ENCODE measurements at regions not wholly inside any gene's neighbourhood (a gene's known extent, or its start where the extent isn't known, plus 50 kb on each side); places are given as distances from the start of the nearest gene placed in this dataset.

DNA sequence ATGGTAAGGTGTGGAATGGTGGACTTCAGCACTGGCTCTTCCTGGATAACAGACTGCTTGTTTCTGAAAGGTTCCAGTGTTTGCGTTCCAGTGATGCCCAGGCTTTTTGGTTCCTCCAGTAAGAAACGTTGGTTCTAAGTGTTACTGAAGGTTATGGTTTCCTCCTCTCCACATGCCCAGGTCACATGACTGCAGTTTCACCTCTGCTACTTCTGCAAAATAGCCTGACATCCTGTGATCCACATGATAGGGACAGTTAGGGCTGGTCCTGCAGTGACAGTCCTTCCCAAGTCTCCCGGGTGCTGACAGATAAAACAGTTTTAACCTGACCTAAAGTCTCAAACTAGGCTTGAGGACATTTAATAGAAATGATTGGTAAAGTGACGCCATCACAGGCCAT is 132.2 kb upstream of the CST7 start:
- no peaks in the 10 kb centered on the region for H3F3A ChIP-seq (ENCODE audit: low read depth)
- no peaks in the 10 kb centered on the region for H3K9me2 ChIP-seq (replicated peaks; ENCODE audit: low read depth, low read length)
- no peak overlapping the region for H3K4me3 ChIP-seq (ENCODE audit: low read length, poor library complexity, severe bottlenecking)
- no peaks in the 10 kb centered on the region for H3K36me3 ChIP-seq (ENCODE audit: insufficient read depth, low read length)
- no peaks in the 10 kb centered on the region for H3K79me2 ChIP-seq (ENCODE audit: insufficient read depth, low read length)
- no peaks in the 10 kb centered on the region for H3K27me3 ChIP-seq (ENCODE audit: insufficient read depth, low read length, poor library complexity, severe bottlenecking)
- no peak for TF ChIP-seq EZH2phosphoT487 (IDR thresholded peaks at IDR 0.05; ENCODE audit: borderline replicate concordance)
- TF ChIP-seq, protein P1, sequence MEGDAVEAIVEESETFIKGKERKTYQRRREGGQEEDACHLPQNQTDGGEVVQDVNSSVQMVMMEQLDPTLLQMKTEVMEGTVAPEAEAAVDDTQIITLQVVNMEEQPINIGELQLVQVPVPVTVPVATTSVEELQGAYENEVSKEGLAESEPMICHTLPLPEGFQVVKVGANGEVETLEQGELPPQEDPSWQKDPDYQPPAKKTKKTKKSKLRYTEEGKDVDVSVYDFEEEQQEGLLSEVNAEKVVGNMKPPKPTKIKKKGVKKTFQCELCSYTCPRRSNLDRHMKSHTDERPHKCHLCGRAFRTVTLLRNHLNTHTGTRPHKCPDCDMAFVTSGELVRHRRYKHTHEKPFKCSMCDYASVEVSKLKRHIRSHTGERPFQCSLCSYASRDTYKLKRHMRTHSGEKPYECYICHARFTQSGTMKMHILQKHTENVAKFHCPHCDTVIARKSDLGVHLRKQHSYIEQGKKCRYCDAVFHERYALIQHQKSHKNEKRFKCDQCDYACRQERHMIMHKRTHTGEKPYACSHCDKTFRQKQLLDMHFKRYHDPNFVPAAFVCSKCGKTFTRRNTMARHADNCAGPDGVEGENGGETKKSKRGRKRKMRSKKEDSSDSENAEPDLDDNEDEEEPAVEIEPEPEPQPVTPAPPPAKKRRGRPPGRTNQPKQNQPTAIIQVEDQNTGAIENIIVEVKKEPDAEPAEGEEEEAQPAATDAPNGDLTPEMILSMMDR (conservative IDR thresholded peaks at IDR 0.05; ENCODE audit: low read length) = no peak
- H4K20me1 ChIP-seq (ENCODE audit: insufficient read depth, low read length, poor library complexity, severe bottlenecking) = no peaks in the 10 kb centered on the region
- H3K4me2 ChIP-seq (ENCODE audit: low read depth, low read length, poor library complexity, severe bottlenecking) = no peak overlapping the region
- no peaks in the 10 kb centered on the region for H3K4me1 ChIP-seq (ENCODE audit: insufficient read depth, low read length, poor library complexity, severe bottlenecking)
- H3K9me3 ChIP-seq (ENCODE audit: insufficient read depth, low read depth, low read length) = no peaks in the 10 kb centered on the region; the same call in 1 of the 2 replicates
- H2AFZ ChIP-seq (ENCODE audit: low read length) = no peak overlapping the region
- H3K9ac ChIP-seq (ENCODE audit: low read depth, low read length, poor library complexity, severe bottlenecking) = no peak overlapping the region

DNA sequence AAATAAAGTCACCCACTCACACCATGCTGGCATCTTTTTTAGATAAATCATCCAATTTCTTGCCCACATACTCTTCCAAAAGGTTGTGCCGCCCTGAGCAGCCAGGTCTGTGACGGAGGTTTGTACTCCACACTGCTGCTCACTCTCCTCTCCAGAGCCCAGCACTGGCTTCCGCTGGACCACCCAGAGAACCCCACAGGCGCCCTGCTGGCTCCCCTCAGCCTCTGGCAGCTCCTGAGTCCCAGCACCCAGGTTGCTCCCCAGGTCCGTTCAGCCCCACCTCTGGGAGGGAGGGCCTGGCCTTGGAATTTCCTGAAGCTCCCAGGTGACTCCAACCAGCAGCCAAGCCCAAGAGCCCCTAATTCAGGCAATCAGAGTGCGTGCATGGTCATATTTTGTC is 131.7 kb upstream of the CST7 start:
- Histone ChIP-seq H3K9me2 (replicated peaks; ENCODE audit: low read depth, low read length) (no peaks in the 10 kb centered on the region), H4K20me1 (ENCODE audit: insufficient read depth, low read length, poor library complexity, severe bottlenecking) (no peaks in the 10 kb centered on the region), H3K9me3 (ENCODE audit: insufficient read depth, low read depth, low read length) (no peaks in the 10 kb centered on the region; the same call in 1 of the 2 replicates), H3K4me1 (ENCODE audit: insufficient read depth, low read length, poor library complexity, severe bottlenecking) (no peaks in the 10 kb centered on the region), H3K79me2 (ENCODE audit: insufficient read depth, low read length) (no peaks in the 10 kb centered on the region), H2AFZ (ENCODE audit: low read length) (no peak overlapping the region), H3F3A (ENCODE audit: low read depth) (no peaks in the 10 kb centered on the region), H3K4me2 (ENCODE audit: low read depth, low read length, poor library complexity, severe bottlenecking) (no peak overlapping the region), H3K27me3 (ENCODE audit: insufficient read depth, low read length, poor library complexity, severe bottlenecking) (no peaks in the 10 kb centered on the region), H3K36me3 (ENCODE audit: insufficient read depth, low read length) (no peaks in the 10 kb centered on the region), H3K9ac (ENCODE audit: low read depth, low read length, poor library complexity, severe bottlenecking) (no peak overlapping the region), H3K4me3 (ENCODE audit: low read length, poor library complexity, severe bottlenecking) (no peak overlapping the region)
- no peak for TF ChIP-seq EZH2phosphoT487 (IDR thresholded peaks at IDR 0.05; ENCODE audit: borderline replicate concordance)
- TF ChIP-seq, protein P1 (conservative IDR thresholded peaks at IDR 0.05; ENCODE audit: low read length) = no peak

DNA sequence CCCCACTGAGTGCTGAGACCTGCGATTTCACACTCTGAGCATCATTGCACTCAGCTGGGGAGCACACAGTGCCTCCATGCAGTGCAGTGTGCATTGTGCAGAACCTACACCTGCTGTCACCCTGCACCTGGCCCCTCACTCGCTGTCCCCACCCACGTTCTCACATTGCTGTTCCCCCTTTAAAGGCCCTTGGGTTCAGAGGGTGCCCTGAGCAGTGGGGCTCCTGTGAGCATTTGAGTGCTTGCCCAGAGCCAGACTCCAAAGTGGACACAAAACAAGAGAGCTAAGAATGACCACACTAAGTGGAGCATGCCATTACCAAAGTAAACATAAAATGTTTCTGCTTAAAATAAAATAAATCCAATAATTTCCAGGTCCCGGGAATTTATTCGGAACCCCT is 131.0 kb upstream of the CST7 start:
- no peaks in the 10 kb centered on the region for H3K4me1 ChIP-seq (ENCODE audit: insufficient read depth, low read length, poor library complexity, severe bottlenecking)
- H4K20me1 ChIP-seq (ENCODE audit: insufficient read depth, low read length, poor library complexity, severe bottlenecking) = no peaks in the 10 kb centered on the region
- H3K9me2 ChIP-seq (replicated peaks; ENCODE audit: low read depth, low read length) = no peaks in the 10 kb centered on the region
- no peak overlapping the region for H3K4me2 ChIP-seq (ENCODE audit: low read depth, low read length, poor library complexity, severe bottlenecking)
- H3K27me3 ChIP-seq (ENCODE audit: insufficient read depth, low read length, poor library complexity, severe bottlenecking) = no peaks in the 10 kb centered on the region
- H3K36me3 ChIP-seq (ENCODE audit: insufficient read depth, low read length) = no peaks in the 10 kb centered on the region
- H3K4me3 ChIP-seq (ENCODE audit: low read length, poor library complexity, severe bottlenecking) = no peak overlapping the region
- no peak overlapping the region for H2AFZ ChIP-seq (ENCODE audit: low read length)
- H3F3A ChIP-seq (ENCODE audit: low read depth) = no peaks in the 10 kb centered on the region
- H3K9ac ChIP-seq (ENCODE audit: low read depth, low read length, poor library complexity, severe bottlenecking) = no peak overlapping the region
- H3K79me2 ChIP-seq (ENCODE audit: insufficient read depth, low read length) = no peaks in the 10 kb centered on the region
- no peak for TF ChIP-seq EZH2phosphoT487 (IDR thresholded peaks at IDR 0.05; ENCODE audit: borderline replicate concordance)
- TF ChIP-seq, protein P1 (conservative IDR thresholded peaks at IDR 0.05; ENCODE audit: low read length) = no peak
- H3K9me3 ChIP-seq (ENCODE audit: insufficient read depth, low read depth, low read length) = no peaks in the 10 kb centered on the region; the same call in 1 of the 2 replicates

Measured in Loucy (cell line).